ENCODE measurements at regions not wholly inside any gene's neighbourhood (a gene's known extent, or its start where the extent isn't known, plus 50 kb on each side); places are given as distances from the start of the nearest gene placed in this dataset.

- DNase-seq: no peak
Measured at GRCh38 chr10:78787125-78787524, 281.6 kb upstream of the ZMIZ1 start.

DNA sequence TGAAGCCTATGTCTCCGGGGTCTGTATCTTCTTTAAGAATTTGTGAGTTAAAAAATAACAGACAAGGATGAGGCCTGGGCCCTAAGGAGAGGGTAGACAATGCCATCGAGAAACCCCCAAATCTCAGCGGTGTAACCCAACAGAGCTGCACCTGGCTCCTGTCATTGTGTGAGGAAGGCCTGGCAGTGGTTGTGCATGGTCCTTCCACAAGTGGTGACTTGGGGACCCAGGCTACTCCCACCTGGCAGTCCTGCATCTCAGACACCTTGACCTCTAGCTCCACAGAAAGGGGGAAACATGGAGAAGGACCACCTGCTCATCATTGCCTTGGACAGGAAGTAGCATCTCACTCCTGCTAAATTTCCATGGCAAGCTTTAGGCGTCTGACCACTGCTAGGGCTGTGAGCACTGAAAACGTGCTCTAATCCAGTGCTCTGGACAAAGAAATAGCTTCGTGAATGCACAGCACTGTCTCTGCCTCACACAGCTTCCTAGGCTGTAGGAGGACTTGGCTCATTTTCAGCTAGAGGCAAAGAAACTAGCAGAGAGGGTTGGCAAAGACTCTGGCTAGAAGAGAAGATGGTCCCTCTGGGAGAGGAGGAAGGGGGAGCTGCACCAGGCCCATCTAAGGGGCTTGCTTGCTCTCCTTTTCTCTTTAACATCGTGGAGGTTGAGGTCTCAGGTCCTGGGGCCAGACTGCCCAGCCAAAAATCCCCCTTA lies 273.9 kb upstream of the ZMIZ1 start:
- DNase-seq: no peak

DNA sequence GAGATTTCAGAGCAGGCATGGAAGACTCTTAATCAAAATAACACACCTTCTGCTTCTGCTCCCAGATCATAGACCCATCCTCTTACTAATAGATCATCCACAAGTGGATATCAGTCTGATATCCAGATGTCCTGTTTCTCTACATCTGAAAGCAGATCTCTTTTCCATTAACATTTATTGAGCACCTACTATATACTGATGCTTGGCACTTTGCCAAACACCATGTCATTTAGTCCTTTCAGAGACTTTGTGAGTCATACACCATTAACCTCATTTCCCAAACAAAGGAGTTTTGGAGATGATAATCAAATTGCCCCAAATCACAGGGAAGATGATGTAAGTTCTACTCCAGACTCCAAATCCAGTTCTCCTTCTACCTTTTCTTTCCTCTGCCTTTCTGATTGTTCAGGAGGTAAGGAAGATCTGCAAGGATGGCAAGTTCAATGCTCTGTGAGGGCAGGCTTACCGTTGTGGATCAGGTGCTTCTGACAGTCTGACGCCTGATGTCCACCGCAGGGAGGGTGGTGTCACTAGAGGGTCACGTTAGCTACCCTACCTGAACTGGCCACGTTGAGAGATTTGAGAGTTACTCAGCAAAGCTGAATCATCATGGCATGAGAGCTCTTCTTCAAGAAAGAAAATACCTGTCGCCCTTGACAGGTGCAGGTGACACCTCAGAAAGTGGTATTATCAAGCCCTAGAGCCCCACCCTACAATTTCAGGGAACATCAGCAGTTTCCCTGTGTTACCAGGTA lies 269.6 kb upstream of the ZMIZ1 start:
- DNase-seq: no peak

- no peak for DNase-seq
Measured at GRCh38 chr10:78800006-78800405, 268.8 kb upstream of the ZMIZ1 start.

DNA sequence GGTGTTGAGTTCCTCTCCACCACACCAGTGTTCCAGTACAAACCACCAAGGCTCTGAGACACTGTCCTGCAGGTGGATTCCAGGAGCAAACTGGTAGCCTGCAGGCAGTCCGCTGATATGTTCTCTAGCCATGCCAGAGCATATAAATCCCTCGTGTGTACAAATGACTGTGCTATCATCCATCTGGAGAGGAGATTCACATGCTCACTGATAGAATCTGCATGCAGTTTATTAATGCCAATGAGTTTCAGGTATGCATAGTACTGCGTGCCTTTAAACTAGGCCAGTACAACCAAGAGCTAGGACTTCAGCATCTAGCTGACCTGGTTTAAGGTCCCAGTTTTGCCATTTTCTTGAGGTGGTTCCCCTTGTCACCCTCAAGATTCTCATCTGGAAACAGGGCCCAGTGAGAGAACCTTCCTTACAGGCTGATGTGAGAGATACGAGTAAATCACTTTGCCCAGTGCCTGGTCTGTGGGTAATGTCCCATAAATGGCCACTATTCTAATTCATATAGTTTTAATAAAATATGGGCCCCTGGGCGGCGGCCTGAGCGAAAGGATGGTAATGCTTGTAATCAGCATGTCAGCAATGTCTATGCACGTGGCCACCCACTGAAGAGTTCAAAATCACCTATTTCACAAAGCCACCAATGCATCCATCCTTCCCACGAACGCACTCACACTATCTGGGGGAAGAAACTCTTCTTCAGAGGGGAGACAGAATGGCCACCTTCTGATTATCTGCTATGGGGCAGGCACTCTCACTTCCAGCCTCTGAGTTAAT lies 268.0 kb upstream of the ZMIZ1 start:
- no peak for DNase-seq

GRCh38 chr10:78802431-78802830 lies 266.3 kb upstream of the ZMIZ1 start:
- no peak for DNase-seq

DNA sequence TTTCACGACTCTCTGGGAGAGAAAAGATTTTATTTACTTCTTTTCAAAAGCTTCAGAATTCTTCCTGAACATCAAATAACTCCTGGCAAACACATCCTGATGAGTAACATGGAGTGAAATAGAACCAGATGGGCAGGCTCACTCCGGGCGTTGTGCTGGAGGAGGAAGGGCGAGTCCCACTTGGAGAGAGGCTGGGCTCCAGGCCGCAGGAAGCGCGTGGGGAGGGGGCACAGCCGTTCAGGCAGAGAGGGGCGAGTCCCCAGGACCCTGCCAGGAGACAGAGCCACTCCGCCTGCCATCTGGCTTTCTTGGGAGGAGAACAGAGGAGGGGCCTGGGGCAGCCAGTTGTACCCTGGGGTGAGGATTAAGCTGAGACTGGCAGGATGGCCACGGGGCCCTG lies 265.9 kb upstream of the ZMIZ1 start:
- DNase-seq: no peak

- DNase-seq: no peak
Measured at GRCh38 chr10:78803710-78804109, 265.1 kb upstream of the ZMIZ1 start.

DNA sequence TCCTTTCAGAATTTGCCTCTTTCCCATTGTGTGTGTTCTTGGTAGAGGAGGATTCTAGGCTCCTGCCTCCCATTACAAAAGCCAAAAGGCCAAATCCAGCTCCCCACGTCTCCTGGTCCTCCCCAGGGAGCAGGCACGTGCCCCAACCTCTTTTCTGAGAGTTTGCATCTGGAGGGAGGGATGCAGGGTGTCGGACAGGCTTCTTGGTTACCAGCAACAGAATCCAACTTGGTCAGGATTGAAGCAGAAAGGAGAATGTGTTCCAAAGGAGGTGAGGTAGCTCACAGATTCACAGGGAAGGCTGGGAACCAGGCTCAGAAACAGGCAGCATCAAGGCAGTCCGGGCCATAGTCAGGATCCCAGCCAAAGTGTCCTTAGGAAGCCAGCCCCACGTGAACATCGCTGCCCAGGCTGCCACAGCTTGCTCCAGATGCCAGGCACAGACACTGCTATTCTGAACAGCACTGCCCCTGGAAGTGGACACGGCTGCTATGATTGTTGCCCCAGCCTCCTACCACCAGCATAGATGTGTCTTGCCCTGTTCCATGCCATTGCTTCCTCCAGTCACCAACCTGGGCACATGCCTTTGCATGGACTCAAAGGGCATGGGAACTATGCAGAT lies 264.2 kb upstream of the ZMIZ1 start:
- DNase-seq: no peak

- no peak for DNase-seq
Measured at GRCh38 chr10:78805176-78805575, 263.6 kb upstream of the ZMIZ1 start.

GRCh38 chr10:78806681-78807221 lies 262.0 kb upstream of the ZMIZ1 start:
- no peak for DNase-seq

DNA sequence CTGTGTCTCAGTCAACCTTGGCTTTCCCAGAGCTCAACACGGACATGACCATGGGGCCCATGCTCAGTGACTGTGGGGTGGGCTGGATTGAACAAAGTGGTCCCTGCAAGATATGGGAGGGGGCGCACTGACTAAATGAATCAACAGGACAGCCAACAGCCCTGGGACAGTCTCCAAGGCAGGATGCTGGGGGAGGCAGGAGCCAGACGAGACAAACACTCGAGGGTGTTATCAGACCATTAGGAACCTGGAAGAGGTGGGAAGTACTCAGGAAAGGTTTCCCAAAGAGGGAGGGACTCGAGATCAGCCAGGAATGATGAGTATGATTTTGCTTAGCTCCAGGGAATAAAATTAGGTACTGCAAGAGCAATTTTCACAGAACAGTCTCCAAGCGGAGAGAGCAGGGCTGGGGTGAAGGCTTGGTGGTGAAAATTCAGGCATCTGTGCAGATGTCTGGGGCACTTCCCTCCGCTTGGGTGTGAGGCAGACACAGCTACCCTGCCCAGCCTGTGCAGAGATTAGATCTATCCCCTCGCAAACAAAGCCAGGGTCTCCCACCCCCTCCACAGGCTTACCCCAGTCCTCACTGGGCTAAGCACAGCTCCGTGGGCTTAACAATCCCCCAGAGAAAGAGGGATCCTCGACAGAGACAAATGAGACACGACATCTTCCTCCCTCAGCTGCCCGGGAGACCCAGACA lies 261.1 kb upstream of the ZMIZ1 start:
- DNase-seq: no peak

GRCh38 chr10:78808286-78808685 lies 260.5 kb upstream of the ZMIZ1 start:
- DNase-seq: no peak

DNA sequence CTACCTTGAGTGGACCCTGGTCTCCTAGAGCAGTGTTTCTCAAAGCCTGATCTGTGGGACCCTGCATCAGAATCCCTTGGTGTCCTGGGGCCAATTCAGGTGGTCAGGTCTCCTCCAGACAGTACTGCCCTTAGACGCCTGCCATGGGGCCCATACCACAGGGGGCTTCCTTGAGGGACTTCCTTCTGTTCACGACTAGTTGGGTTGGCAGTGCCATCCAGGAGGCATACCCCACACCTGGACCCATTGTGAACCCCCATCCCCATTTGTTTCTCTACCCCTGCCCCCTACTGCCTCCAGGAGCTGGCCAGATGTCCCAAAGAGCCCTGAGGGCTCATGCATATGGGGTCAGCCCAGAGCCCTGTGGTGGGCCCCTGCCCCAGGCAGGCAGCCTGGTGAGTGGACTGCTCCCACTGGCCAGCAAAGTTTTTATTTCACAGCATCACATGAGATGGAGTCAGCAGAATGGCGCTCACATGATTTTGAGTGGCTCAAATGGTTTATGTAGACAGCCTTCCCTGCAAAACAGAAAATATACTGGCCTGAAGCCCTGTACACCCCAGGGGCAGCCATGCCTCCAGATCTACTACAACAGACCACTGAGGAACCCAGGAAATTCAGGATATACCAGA lies 259.9 kb upstream of the ZMIZ1 start:
- DNase-seq: no peak

DNA sequence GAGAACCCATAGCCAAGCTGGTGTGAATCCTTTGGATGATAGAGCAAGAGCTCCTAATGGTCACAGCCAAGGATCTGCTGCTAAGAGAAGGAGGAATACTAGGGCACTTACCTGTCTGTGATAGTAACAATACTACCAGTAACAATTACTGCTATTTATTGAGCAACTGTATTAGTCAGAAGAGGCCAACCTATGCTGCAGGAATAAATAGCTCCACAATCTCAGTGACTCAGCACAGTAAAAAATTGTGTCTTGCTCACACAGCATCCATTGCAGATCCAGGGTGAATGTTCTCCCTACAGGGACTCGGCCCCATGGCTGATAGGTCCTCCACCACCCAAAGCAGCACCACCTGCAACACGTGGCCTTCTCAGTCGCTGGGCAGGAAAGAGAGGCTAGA lies 257.6 kb upstream of the ZMIZ1 start:
- no peak for DNase-seq

DNA sequence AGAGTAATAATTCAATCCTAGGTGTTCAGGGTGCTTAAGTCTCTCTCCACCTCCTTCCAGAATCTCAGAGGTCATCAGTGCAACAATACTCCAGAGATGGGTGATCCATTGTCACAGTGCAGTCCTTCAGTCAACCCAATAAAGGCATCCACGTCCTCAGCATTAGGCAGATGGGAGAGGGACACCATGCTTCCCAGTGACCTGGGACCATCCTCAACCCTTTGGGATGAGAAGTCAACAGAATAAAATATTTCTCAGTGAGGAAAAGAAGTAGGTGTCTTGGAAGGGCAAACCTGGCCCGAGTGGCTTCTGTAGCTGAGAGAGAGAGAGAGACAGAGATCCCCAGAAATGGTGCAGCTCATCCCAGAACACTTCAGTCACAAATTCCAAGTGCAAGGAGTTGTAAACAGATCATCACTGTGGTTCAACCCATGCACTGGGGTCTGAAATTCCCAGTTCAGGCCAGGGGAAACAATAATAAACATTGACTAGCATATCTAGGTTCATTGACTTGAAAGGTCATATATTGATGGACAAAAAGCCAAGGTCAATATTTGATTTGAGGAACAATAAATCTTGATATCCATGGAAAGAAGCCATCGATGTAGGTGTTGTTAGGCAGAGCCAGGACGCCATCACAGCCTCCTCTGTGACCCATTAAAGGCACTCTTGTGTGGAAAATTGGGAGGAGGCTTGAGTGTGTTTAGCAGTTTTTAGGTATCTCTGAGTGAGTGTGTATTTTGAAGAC lies 256.0 kb upstream of the ZMIZ1 start:
- DNase-seq: no peak

- no peak for DNase-seq
Measured at GRCh38 chr10:78813526-78813925, 255.2 kb upstream of the ZMIZ1 start.

DNA sequence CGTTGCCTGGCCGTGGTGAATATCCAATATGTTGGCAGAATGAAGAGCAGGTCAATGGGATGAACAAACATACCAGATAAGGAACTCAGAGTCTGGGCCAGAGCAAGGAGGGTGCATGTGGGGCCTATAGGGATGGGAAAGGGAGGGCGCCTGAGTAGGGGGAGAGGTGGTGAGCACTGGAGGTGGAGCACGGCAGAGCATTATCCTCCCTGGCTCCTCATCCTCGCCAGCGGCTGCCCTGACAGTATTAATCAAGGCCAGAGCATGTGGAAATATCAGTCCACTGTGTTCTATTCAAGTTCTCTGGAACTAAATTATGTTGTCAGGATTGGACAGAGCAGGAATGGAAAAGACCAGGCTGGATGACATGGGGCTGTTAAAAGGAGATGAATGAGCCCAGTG lies 254.8 kb upstream of the ZMIZ1 start:
- no peak for DNase-seq

GRCh38 chr10:78814407-78814806 lies 254.4 kb upstream of the ZMIZ1 start:
- no peak for DNase-seq

GRCh38 chr10:78815702-78816334 lies 252.9 kb upstream of the ZMIZ1 start:
- no peak for DNase-seq

DNA sequence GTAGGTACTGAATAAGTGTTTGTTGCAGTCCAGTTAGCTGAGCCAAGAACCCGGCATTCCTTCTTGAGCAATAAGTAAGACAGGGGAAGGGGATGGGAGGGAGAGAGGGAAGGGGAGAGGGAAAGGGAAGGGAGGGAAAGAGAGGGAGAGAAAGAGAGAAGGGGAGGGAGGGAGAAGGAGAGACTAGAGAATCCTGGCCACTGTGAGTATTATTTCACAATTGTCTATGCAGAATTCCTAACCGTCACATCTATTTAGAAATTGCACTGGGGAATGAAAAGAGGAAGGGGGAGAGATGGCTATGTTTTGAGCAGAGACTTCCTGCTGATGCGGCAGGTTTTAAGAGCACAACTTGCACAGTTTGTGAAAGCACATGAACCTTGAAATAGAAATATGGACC lies 251.4 kb upstream of the ZMIZ1 start:
- no peak for DNase-seq
